ENCODE measurements at regions not wholly inside any gene's neighbourhood (a gene's known extent, or its start where the extent isn't known, plus 50 kb on each side); places are given as distances from the start of the nearest gene placed in this dataset.

DNA sequence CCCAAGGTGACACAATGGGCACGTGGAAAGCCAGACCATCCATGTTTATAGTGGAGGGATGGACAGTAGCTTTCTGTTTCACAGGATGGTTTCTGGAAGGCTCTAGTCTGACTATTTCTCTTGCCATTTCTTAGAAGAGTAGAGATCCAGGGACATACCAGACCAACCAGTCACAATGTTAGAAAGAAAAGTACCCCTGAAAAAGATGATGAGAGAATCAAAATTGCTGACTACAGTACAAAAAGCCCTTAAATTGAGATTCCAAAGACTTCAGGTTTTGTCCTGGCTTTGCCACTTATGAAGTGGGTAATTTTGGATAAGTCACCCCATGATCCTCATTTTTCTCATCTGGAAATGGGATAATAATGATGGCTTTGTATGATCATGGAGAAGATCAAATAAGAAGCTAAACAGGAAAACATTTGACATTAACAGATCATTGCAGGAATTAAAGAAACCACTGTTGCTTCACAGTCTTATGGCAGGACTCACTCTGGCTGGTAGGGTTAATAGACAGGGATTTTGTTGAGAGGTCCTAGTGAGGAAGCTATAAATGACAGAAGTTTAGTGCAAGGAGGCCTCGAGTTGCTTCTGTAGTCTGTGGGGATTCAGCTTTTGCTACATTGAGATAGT is 386.0 kb downstream of the IRS1 start:
- Histone ChIP-seq H3K4me3 (no peak overlapping the region), H3K36me3 (no peaks in the 10 kb centered on the region), H3K27ac (no peak overlapping the region), H3K9me3 (ENCODE audit: low read depth) (no peaks in the 10 kb centered on the region), H3K4me1 (ENCODE audit: low read depth) (no peaks in the 10 kb centered on the region), H3K27me3 (no peaks in the 10 kb centered on the region)
- no peak for TF ChIP-seq CTCF (IDR thresholded peaks at IDR 0.05; ENCODE audit: low read depth, low read length)
- DNase-seq (ENCODE audit: low read depth in 1 of 2, low spot score in 1 of 2), result no peak

- H3K4me1 ChIP-seq (ENCODE audit: low read depth), result peaks cover 4% of the 10 kb centered on the region
- no peak overlapping the region for H3K27ac ChIP-seq
- no peak overlapping the region for H3K4me3 ChIP-seq
- no peak for TF ChIP-seq CTCF (IDR thresholded peaks at IDR 0.05; ENCODE audit: low read depth, low read length)
- H3K27me3 ChIP-seq, result no peaks in the 10 kb centered on the region
- H3K9me3 ChIP-seq (ENCODE audit: low read depth), result no peaks in the 10 kb centered on the region
- no peak for DNase-seq (ENCODE audit: low read depth in 1 of 2, low spot score in 1 of 2)
- H3K36me3 ChIP-seq, result no peaks in the 10 kb centered on the region
These were observed 387.8 kb downstream of the IRS1 start for GRCh38 chr2:226411727-226412360.

- Histone ChIP-seq H3K4me1 (ENCODE audit: low read depth) (peaks cover 9% of the 10 kb centered on the region), H3K27me3 (no peaks in the 10 kb centered on the region), H3K36me3 (no peaks in the 10 kb centered on the region), H3K9me3 (ENCODE audit: low read depth) (no peaks in the 10 kb centered on the region), H3K27ac (no peak overlapping the region), H3K4me3 (no peak overlapping the region)
- no peak for TF ChIP-seq CTCF (IDR thresholded peaks at IDR 0.05; ENCODE audit: low read depth, low read length)
- no peak for DNase-seq (ENCODE audit: low read depth in 1 of 2, low spot score in 1 of 2)
These were observed 388.4 kb downstream of the IRS1 start for GRCh38 chr2:226411205-226411604.

GRCh38 chr2:226410247-226410835 is 389.3 kb downstream of the IRS1 start:
- H3K36me3 ChIP-seq, result no peaks in the 10 kb centered on the region
- H3K4me1 ChIP-seq (ENCODE audit: low read depth), result peaks cover 9% of the 10 kb centered on the region
- DNase-seq (ENCODE audit: low read depth in 1 of 2, low spot score in 1 of 2), result peak in 1 of 2 donors; percentile 32
- no peak overlapping the region for H3K4me3 ChIP-seq
- no peaks in the 10 kb centered on the region for H3K27me3 ChIP-seq
- no peak overlapping the region for H3K27ac ChIP-seq
- H3K9me3 ChIP-seq (ENCODE audit: low read depth), result no peaks in the 10 kb centered on the region
- TF ChIP-seq CTCF (IDR thresholded peaks at IDR 0.05; ENCODE audit: low read depth, low read length), result no peak

GRCh38 chr2:226409134-226409533 is 390.5 kb downstream of the IRS1 start:
- no peak overlapping the region for H3K4me3 ChIP-seq
- no peak for TF ChIP-seq CTCF (IDR thresholded peaks at IDR 0.05; ENCODE audit: low read depth, low read length)
- no peaks in the 10 kb centered on the region for H3K9me3 ChIP-seq (ENCODE audit: low read depth)
- no peak for DNase-seq (ENCODE audit: low read depth in 1 of 2, low spot score in 1 of 2)
- H3K36me3 ChIP-seq, result no peaks in the 10 kb centered on the region
- H3K4me1 ChIP-seq (ENCODE audit: low read depth), result peaks cover 9% of the 10 kb centered on the region
- H3K27me3 ChIP-seq, result no peaks in the 10 kb centered on the region
- H3K27ac ChIP-seq, result no peak overlapping the region

All from cardiac muscle cell (in vitro differentiated cells and primary cell).